ENCODE measurements at regions not wholly inside any gene's neighbourhood (a gene's known extent, or its start where the extent isn't known, plus 50 kb on each side); places are given as distances from the start of the nearest gene placed in this dataset.
"Not testable (repeated sequence)": the region's sequence is repeated elsewhere in the genome, so short reads cannot be mapped to it uniquely, and the experiment has no call there.

- H3K9ac ChIP-seq (ENCODE audit: low read depth in 2 of 2, low read length in 2 of 2): no peak overlapping the region
- H3K27ac ChIP-seq: no peak overlapping the region
- H3K36me3 ChIP-seq: no peaks in the 10 kb centered on the region
- TF ChIP-seq CTCF (IDR thresholded peaks at IDR 0.05): no peak
- H3K4me3 ChIP-seq: no peak overlapping the region
- no peak for DNase-seq
- intact Hi-C loops (cut with DNase I): no loop called here
- no peaks in the 10 kb centered on the region for H3K4me1 ChIP-seq
- no peaks in the 10 kb centered on the region for H3K9me3 ChIP-seq
- no peaks in the 10 kb centered on the region for H3K27me3 ChIP-seq
These were observed 68.6 kb upstream of the PPP3CA start for GRCh38 chr4:101415962-101416361.

GRCh38 chr4:101414496-101414895, 67.2 kb upstream of the PPP3CA start:
- Histone ChIP-seq H3K27me3 (no peaks in the 10 kb centered on the region), H3K4me1 (no peaks in the 10 kb centered on the region), H3K9me3 (no peaks in the 10 kb centered on the region), H3K27ac (no peak overlapping the region), H3K9ac (ENCODE audit: low read depth in 2 of 2, low read length in 2 of 2) (no peak overlapping the region), H3K4me3 (no peak overlapping the region), H3K36me3 (no peaks in the 10 kb centered on the region)
- intact Hi-C loops (cut with DNase I): no loop called here
- TF ChIP-seq CTCF (IDR thresholded peaks at IDR 0.05): no peak
- no peak for DNase-seq

DNA sequence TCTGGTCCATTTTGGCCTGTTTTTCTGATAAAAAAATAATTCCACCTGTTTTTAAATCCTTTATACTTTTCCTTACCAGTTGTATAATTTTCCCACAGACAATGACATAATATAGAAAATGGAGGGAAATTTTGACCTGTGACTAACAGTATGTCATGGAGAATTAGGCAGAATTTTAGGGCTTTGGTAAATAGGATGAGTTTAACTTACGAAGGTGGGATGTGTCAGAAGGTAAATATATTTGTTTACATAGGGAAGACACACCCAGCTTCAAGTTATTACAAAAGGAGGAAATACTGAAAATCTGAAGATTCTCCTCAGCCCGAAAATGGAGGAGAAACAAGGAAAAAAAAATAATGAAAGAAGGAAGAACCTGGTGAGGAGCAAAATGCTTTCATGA, 64.6 kb upstream of the PPP3CA start:
- Histone ChIP-seq H3K36me3 (no peaks in the 10 kb centered on the region), H3K4me3 (no peak overlapping the region), H3K9ac (ENCODE audit: low read depth in 2 of 2, low read length in 2 of 2) (no peak overlapping the region), H3K27me3 (no peaks in the 10 kb centered on the region), H3K27ac (no peak overlapping the region), H3K4me1 (no peaks in the 10 kb centered on the region), H3K9me3 (no peaks in the 10 kb centered on the region)
- TF ChIP-seq CTCF (IDR thresholded peaks at IDR 0.05): no peak
- intact Hi-C loops (cut with DNase I): no loop called here
- no peak for DNase-seq

- intact Hi-C loops (cut with DNase I); DNase-seq; H3K36me3 ChIP-seq; H3K27ac ChIP-seq; H3K9ac ChIP-seq (ENCODE audit: low read depth in 2 of 2, low read length in 2 of 2); H3K27me3 ChIP-seq; H3K9me3 ChIP-seq; H3K4me3 ChIP-seq; H3K4me1 ChIP-seq: not testable (repeated sequence)
These were observed 64.1 kb upstream of the PPP3CA start for GRCh38 chr4:101411281-101411910.

DNA sequence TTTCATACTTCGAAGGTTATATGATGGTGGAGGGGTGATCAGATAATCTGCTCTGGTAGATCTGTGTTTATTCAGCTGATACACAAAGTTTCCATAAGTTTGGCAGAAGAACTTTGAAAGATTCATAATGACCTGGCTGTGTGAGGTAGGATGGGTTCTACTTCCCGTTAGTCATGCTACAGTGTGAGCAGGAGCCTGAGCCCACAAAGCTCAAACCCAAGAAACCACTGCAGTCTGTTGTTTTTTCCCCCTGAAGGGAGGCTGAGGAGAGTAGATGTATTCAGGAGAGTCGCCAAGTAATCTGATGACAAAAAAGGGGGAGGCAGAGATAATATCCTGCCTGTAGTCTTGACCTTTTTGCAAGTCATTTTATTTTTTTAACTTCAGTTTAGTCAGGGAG, 52.8 kb upstream of the PPP3CA start:
- TF ChIP-seq CTCF (IDR thresholded peaks at IDR 0.05): no peak
- intact Hi-C loops (cut with DNase I): no loop called here

DNA sequence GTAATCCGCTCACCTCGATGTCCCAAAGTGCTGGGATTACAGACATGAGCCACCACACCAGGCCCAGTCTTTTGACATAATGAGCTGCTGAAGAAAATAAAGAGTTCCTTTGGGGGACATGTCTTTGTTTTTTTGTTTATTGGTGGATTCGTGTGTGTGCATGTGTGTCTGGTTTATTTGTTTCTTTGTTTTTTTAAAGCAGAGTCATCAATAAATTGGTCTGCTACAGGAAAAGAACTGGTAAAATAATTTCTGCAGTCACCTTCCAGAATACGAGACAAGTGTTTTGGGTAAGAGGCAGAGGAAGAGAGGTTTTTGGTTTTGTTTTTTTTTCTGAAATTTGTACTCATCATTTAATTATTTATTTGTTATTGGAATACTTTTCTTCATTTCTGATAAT, 51.5 kb upstream of the PPP3CA start:
- intact Hi-C loops (cut with DNase I): no loop called here
- no peak overlapping the region for H3K9ac ChIP-seq (ENCODE audit: low read depth in 2 of 2, low read length in 2 of 2)
- no peaks in the 10 kb centered on the region for H3K9me3 ChIP-seq
- H3K4me3 ChIP-seq: no peak overlapping the region
- no peaks in the 10 kb centered on the region for H3K4me1 ChIP-seq
- no peaks in the 10 kb centered on the region for H3K36me3 ChIP-seq
- no peaks in the 10 kb centered on the region for H3K27me3 ChIP-seq
- H3K27ac ChIP-seq: no peak overlapping the region
- DNase-seq: no peak
- no peak for TF ChIP-seq CTCF (IDR thresholded peaks at IDR 0.05)

More for the DNA sequence above, 52.8 kb upstream of the PPP3CA start:
- no peak overlapping the region for H3K27ac ChIP-seq
- no peaks in the 10 kb centered on the region for H3K9me3 ChIP-seq
- H3K4me1 ChIP-seq: no peaks in the 10 kb centered on the region
- H3K36me3 ChIP-seq: no peaks in the 10 kb centered on the region
- no peak overlapping the region for H3K9ac ChIP-seq (ENCODE audit: low read depth in 2 of 2, low read length in 2 of 2)
- H3K27me3 ChIP-seq: no peaks in the 10 kb centered on the region
- DNase-seq: no peak
- no peak overlapping the region for H3K4me3 ChIP-seq
